Osteoblast (primary cell): ENCODE measurements at regions not wholly inside any gene's neighbourhood (a gene's known extent, or its start where the extent isn't known, plus 50 kb on each side); places are given as distances from the start of the nearest gene placed in this dataset.
A peak's percentile ranks its signal among the peaks of the same experiment; 100 is the strongest.

ENCODE experiments used
- DNase-seq: peaks from one replicate; pipeline ENCODE4 v3.0.0; 2011; ENCODE audit warnings: low spot score, mixed read lengths; ENCODE audit not compliant: insufficient read length; ENCODE audit errors: missing footprints
- H2AFZ ChIP-seq: 2 replicates; pipeline ENCODE4 v1.6.0; 2011; ENCODE audit warnings: mild to moderate bottlenecking, low read length
- H3K27ac ChIP-seq: 2 replicates; pipeline ENCODE4 v1.5.1; 2011; ENCODE audit warnings: mild to moderate bottlenecking, low read depth, low read length, moderate library complexity
- H3K27me3 ChIP-seq: 2 replicates; pipeline ENCODE4 v1.6.0; 2012; ENCODE audit warnings: mild to moderate bottlenecking, control low read depth, inconsistent platforms, low read length, moderate library complexity; ENCODE audit not compliant: insufficient read depth
- H3K36me3 ChIP-seq: 2 replicates; pipeline ENCODE4 v1.5.1; 2011; ENCODE audit warnings: mild to moderate bottlenecking, low read length, control low read depth, moderate library complexity; ENCODE audit not compliant: insufficient read depth
- H3K4me1 ChIP-seq: 2 replicates; pipeline ENCODE4 v1.5.1; 2011; ENCODE audit warnings: mild to moderate bottlenecking, low read length, control low read depth, moderate library complexity; ENCODE audit not compliant: insufficient read depth
- H3K4me2 ChIP-seq: 2 replicates; pipeline ENCODE4 v1.6.0; 2011; ENCODE audit warnings: mild to moderate bottlenecking, low read length; ENCODE audit not compliant: insufficient read depth
- H3K4me3 ChIP-seq: fragments of 200-600 bp; sonication (generic); 3 replicates; pipeline ENCODE4 v1.5.1; 2012; ENCODE audit warnings: mild to moderate bottlenecking, low read length, inconsistent platforms; ENCODE audit not compliant: insufficient read depth
- H3K79me2 ChIP-seq: 2 replicates; pipeline ENCODE4 v1.6.0; 2012; ENCODE audit warnings: mild to moderate bottlenecking, low read length, control low read depth, inconsistent platforms; ENCODE audit not compliant: insufficient read depth
- H3K9me3 ChIP-seq: 2 replicates; pipeline ENCODE4 v1.5.1; 2011; ENCODE audit warnings: low read depth, low read length, control low read depth
- H4K20me1 ChIP-seq: 2 replicates; pipeline ENCODE4 v1.6.0; 2012; ENCODE audit warnings: mild to moderate bottlenecking, low read length, control low read depth; ENCODE audit not compliant: insufficient read depth
- CTCF ChIP-seq: IDR thresholded peaks from 2 replicates; pipeline ENCODE4 v1.5.1; 2011; ENCODE audit warnings: mild to moderate bottlenecking, low read depth, low read length, moderate library complexity; ENCODE audit errors: extremely low read depth

- TF ChIP-seq CTCF, result no peak
- H3K27ac ChIP-seq, result no peak overlapping the region
- H3K4me2 ChIP-seq, result no peak overlapping the region
- DNase-seq, result peak; percentile 77
- peak overlapping the region; percentile 74 for H2AFZ ChIP-seq
- H3K27me3 ChIP-seq, result peaks cover 3% of the 10 kb centered on the region
- H4K20me1 ChIP-seq, result no peaks in the 10 kb centered on the region
- H3K4me3 ChIP-seq, result no peak overlapping the region
- H3K4me1 ChIP-seq, result no peaks in the 10 kb centered on the region
- H3K9me3 ChIP-seq, result no peaks in the 10 kb centered on the region
- H3K36me3 ChIP-seq, result no peaks in the 10 kb centered on the region
- H3K79me2 ChIP-seq, result no peaks in the 10 kb centered on the region
Observed at GRCh38 chr3:14323401-14324223, 78.8 kb upstream of the SLC6A6 start.

- H3K9me3 ChIP-seq, result no peaks in the 10 kb centered on the region
- H3K27me3 ChIP-seq, result no peaks in the 10 kb centered on the region
- H3K4me1 ChIP-seq, result no peaks in the 10 kb centered on the region
- TF ChIP-seq CTCF, result no peak
- H3K4me2 ChIP-seq, result no peak overlapping the region
- H3K27ac ChIP-seq, result no peak overlapping the region
- H3K36me3 ChIP-seq, result no peaks in the 10 kb centered on the region
- peak overlapping the region; percentile 70 for H2AFZ ChIP-seq
- H3K79me2 ChIP-seq, result no peaks in the 10 kb centered on the region
- peak; percentile 79 for DNase-seq
- H3K4me3 ChIP-seq, result no peak overlapping the region
- H4K20me1 ChIP-seq, result no peaks in the 10 kb centered on the region
Observed at GRCh38 chr3:14324224-14324944, 78.0 kb upstream of the SLC6A6 start.

GRCh38 chr3:14328422-14328821, 74.0 kb upstream of the SLC6A6 start:
- no peak for DNase-seq
- Histone ChIP-seq H2AFZ (no peak overlapping the region), H3K27me3 (no peaks in the 10 kb centered on the region), H3K4me3 (no peak overlapping the region), H3K4me1 (peaks cover 3% of the 10 kb centered on the region), H3K4me2 (no peak overlapping the region), H4K20me1 (no peaks in the 10 kb centered on the region), H3K27ac (no peak overlapping the region), H3K36me3 (no peaks in the 10 kb centered on the region), H3K79me2 (no peaks in the 10 kb centered on the region), H3K9me3 (no peaks in the 10 kb centered on the region)
- no peak for TF ChIP-seq CTCF
